ENCODE measurements at regions not wholly inside any gene's neighbourhood (a gene's known extent, or its start where the extent isn't known, plus 50 kb on each side); places are given as distances from the start of the nearest gene placed in this dataset.

DNA sequence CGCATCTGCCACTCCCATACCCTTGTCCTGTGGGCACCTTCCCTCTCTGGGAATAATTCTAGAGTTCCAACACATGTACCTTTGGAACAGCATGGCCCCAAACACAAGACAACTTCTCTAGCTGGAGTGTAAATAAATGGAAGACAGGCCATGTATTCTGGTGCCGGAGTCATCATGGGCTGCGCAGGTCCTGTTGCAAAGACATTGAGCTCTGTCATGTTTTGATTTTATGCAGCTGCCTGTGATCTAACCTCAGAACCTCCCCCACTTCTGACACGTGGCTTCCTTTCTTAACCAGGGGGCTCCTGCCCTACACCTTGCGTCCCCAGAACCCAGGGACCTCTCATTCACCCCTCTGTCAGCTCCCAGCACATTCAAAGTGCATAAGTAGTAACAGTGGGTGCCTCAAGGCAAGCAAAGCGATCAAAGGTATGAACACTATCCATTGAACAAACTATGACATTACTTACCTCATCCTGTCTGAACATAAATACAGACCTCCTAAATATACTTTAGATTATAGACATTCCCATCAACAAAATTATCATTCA, 219.9 kb downstream of the FGFR2 start:
- RAD21 ChIA-PET (ENCODE audit: low non-redundant PET in 1 of 2, low total read pairs in 2 of 2, uncharacterized antibody in 2 of 2, unreplicated experiment in 2 of 2), result no interaction called here
- intact Hi-C loops (cut with micrococcal nuclease), result no loop called here
- DNase-seq (ENCODE audit: low read depth, low spot score), result no peak
- POLR2A ChIA-PET, result no interaction called here
- Histone ChIP-seq H3K4me1 (ENCODE audit: control insufficient read depth in 1 of 2, insufficient read depth in 2 of 2, low read length in 2 of 2) (no peaks in the 10 kb centered on the region), H3K27ac (ENCODE audit: low read depth, low read length) (no peak overlapping the region), H3K4me2 (ENCODE audit: low read length) (no peak overlapping the region), H4K20me1 (ENCODE audit: insufficient read depth) (no peaks in the 10 kb centered on the region), H3K27me3 (ENCODE audit: insufficient read depth, low read length) (no peaks in the 10 kb centered on the region), H3K9ac (ENCODE audit: low read length) (no peak overlapping the region), H3K9me3 (ENCODE audit: control insufficient read depth in 1 of 2, insufficient read depth in 1 of 2, low read depth in 1 of 2, low read length in 2 of 2) (no peaks in the 10 kb centered on the region), H3K9me2 (ENCODE audit: insufficient read depth) (no peaks in the 10 kb centered on the region), H3K36me3 (ENCODE audit: control insufficient read depth in 1 of 2, insufficient read depth in 2 of 2, low read length in 2 of 2) (no peaks in the 10 kb centered on the region), H3K4me3 (replicated peaks in 1 of 2; ENCODE audit: low read depth in 1 of 2, low read length in 2 of 2) (no peak overlapping the region), H2AFZ (ENCODE audit: low read depth, low read length, poor library complexity, severe bottlenecking) (no peak overlapping the region), H3K79me2 (ENCODE audit: insufficient read depth, low read length) (no peaks in the 10 kb centered on the region)
- CTCF ChIA-PET, result no interaction called here
- BruUV-seq (replicated peaks), result no TSS peak
- TF ChIP-seq POLR2A (IDR thresholded peaks at IDR 0.05; ENCODE audit: borderline replicate concordance, extremely low read depth, insufficient read depth, insufficient read length), result no peak
- TF ChIP-seq JUND (IDR thresholded peaks at IDR 0.05), result no peak
- TF ChIP-seq SRF (IDR thresholded peaks at IDR 0.05; ENCODE audit: low read depth), result no peak
- TF ChIP-seq ZFX (IDR thresholded peaks at IDR 0.05), result no peak
- no peak for TF ChIP-seq MAX (IDR thresholded peaks at IDR 0.05)
- no peak for TF ChIP-seq EZH2phosphoT487 (IDR thresholded peaks at IDR 0.05; ENCODE audit: borderline replicate concordance)
- no peak for TF ChIP-seq EZH2 (IDR thresholded peaks at IDR 0.05)
- TF ChIP-seq, protein P1, sequence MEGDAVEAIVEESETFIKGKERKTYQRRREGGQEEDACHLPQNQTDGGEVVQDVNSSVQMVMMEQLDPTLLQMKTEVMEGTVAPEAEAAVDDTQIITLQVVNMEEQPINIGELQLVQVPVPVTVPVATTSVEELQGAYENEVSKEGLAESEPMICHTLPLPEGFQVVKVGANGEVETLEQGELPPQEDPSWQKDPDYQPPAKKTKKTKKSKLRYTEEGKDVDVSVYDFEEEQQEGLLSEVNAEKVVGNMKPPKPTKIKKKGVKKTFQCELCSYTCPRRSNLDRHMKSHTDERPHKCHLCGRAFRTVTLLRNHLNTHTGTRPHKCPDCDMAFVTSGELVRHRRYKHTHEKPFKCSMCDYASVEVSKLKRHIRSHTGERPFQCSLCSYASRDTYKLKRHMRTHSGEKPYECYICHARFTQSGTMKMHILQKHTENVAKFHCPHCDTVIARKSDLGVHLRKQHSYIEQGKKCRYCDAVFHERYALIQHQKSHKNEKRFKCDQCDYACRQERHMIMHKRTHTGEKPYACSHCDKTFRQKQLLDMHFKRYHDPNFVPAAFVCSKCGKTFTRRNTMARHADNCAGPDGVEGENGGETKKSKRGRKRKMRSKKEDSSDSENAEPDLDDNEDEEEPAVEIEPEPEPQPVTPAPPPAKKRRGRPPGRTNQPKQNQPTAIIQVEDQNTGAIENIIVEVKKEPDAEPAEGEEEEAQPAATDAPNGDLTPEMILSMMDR (IDR thresholded peaks at IDR 0.05 in 2 of 3, conservative IDR thresholded peaks at IDR 0.05 in 1 of 3; ENCODE audit: borderline replicate concordance in 1 of 3, insufficient read depth in 1 of 3, low read depth in 2 of 3, low read length in 2 of 3), result no peak
- TF ChIP-seq REST (IDR thresholded peaks at IDR 0.05; ENCODE audit: low read depth), result no peak
- no peak for TF ChIP-seq ELF1 (IDR thresholded peaks at IDR 0.05; ENCODE audit: borderline replicate concordance, low read depth)
- TF ChIP-seq SIN3A (IDR thresholded peaks at IDR 0.05; ENCODE audit: low read depth), result no peak
- TF ChIP-seq RAD21 (IDR thresholded peaks at IDR 0.05; ENCODE audit: low read depth), result no peak
- TF ChIP-seq CEBPB (IDR thresholded peaks at IDR 0.05; ENCODE audit: low read depth), result no peak
- TF ChIP-seq, protein P2, sequence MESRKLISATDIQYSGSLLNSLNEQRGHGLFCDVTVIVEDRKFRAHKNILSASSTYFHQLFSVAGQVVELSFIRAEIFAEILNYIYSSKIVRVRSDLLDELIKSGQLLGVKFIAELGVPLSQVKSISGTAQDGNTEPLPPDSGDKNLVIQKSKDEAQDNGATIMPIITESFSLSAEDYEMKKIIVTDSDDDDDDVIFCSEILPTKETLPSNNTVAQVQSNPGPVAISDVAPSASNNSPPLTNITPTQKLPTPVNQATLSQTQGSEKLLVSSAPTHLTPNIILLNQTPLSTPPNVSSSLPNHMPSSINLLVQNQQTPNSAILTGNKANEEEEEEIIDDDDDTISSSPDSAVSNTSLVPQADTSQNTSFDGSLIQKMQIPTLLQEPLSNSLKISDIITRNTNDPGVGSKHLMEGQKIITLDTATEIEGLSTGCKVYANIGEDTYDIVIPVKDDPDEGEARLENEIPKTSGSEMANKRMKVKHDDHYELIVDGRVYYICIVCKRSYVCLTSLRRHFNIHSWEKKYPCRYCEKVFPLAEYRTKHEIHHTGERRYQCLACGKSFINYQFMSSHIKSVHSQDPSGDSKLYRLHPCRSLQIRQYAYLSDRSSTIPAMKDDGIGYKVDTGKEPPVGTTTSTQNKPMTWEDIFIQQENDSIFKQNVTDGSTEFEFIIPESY (IDR thresholded peaks at IDR 0.05; ENCODE audit: extremely low read depth, insufficient replicate concordance, low read length), result no peak
- TF ChIP-seq YY1 (IDR thresholded peaks at IDR 0.05; ENCODE audit: extremely low read depth, insufficient replicate concordance, low read depth, low read length), result no peak
- no peak for TF ChIP-seq ZNF274 (IDR thresholded peaks at IDR 0.05; ENCODE audit: low read depth, low read length)
- no peak for TF ChIP-seq ATF3 (IDR thresholded peaks at IDR 0.05)
- ATAC-seq, result no peak
